ENCODE measurements at regions not wholly inside any gene's neighbourhood (a gene's known extent, or its start where the extent isn't known, plus 50 kb on each side); places are given as distances from the start of the nearest gene placed in this dataset.

- DNase-seq (ENCODE audit: low read depth) = peak; percentile 68
- in situ Hi-C loops (cut with HindIII; ENCODE audit: low pct_unique_long_range_greater_than_20kb, low sequenced_read_pairs) = no loop called here
Measured at GRCh38 chr3:7793786-7794185, 707.8 kb upstream of the LMCD1 start.

DNA sequence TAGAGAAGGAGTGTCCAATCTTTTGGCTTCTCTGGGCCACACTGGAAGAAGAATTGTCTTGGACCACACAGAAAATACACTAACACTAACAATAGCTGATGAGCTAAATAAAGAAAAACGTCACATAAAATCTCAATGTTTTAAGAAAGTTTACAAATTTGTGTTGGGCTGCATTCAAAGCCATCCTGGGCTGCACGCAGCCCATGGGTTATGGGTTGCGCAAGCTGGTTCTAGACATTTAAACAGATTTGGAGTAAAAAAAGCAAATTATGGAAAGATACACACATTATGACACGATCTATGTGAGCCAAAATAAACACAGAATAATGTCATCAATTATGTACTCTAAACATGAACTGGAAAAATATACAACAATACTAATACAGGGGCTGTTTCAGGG lies 703.3 kb upstream of the LMCD1 start:
- in situ Hi-C loops (cut with HindIII; ENCODE audit: low pct_unique_long_range_greater_than_20kb, low sequenced_read_pairs) = no loop called here
- no peak for DNase-seq (ENCODE audit: low read depth)

DNA sequence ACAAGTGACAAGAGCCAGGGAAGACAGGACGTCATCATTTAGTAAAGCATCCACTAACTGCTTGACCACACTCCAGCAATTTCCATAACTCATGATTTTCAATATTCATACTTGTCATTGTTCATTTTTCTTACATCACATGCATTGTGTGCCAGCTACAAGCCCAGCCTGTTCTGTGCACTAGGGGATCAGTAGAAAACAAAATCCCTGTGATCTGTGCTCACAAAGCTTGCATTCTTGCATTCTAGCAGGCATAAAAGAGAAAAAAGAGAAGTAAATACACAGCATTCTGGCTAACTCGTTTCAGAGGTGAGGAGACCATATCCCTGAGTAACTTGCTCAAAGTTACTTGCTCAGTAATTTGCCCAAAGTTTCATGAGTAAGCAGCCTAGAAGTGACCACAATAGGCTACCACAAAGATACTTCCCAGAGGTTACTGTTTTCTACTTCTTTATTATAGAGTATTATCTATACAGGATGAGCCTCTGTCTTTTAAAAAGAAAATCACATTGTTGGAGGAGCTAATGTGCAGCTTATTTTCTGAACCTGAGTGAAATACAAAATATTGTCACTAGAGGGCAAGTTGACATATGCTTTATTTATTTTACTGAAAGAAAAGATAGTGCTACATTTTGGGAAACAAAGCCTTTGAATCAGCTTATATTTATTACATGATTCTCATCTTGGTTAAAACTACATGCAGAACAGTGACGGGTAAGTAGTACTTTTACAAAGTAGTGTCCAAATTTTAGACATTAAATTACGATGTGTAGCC lies 701.4 kb upstream of the LMCD1 start:
- in situ Hi-C loops (cut with HindIII; ENCODE audit: low pct_unique_long_range_greater_than_20kb, low sequenced_read_pairs) = no loop called here
- DNase-seq (ENCODE audit: low read depth) = no peak

DNA sequence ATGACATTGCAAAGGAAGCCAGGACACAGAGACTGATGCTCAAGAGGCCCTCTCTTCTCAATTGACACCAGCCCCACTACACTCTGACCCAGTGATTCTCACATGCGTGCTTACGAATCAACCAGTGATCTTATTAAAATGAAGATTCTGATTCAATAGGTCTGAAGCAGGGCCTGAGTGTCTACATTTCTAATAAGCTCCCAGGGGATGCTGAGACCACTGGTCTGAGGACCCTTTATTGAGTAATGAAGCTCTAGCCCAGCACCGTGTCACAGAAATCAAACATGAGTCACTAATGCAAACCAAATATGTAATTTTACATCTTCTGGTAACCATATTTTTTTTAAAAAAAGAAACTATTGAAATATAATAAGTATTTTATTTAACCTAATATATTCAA lies 689.1 kb upstream of the LMCD1 start:
- in situ Hi-C loops (cut with HindIII; ENCODE audit: low pct_unique_long_range_greater_than_20kb, low sequenced_read_pairs) = no loop called here
- no peak for DNase-seq (ENCODE audit: low read depth)

DNA sequence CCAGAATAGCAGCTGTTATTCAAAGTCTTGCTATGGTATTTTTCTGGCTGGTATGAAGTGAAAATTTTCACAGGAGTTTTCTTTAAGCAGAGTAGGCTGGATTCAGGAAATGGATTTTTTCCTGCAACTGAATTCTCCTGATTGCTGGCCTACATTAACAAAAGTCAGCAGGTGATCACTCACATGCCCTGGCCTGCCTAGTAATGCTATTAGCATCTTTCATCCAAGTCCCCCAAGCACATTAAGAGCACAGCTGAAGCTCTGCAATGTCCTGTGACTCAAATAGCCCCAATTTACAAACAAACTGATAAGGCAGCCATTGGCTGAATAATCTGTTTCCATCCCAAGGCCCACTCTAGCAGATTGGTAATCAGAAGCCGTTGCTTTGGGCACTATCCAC lies 688.3 kb upstream of the LMCD1 start:
- no peak for DNase-seq (ENCODE audit: low read depth)
- in situ Hi-C loops (cut with HindIII; ENCODE audit: low pct_unique_long_range_greater_than_20kb, low sequenced_read_pairs) = no loop called here

DNA sequence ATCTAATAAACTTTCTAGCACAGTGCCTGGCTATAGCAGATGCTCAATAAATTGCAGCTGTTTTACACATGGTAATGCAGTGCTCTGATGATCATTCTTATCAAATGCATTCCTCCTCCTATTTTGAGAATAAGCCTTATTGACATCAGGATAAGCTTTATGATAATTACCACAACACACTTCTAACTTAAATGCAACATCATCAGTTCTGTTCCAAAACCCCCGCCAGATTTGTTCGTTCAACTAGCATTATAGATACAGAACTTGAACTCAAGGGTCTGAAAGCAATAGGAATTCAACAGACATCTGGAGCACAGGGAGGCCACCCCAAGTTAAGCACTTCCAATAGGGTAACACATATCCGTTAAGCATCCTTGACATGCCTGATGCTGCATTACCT lies 684.4 kb upstream of the LMCD1 start:
- in situ Hi-C loops (cut with HindIII; ENCODE audit: low pct_unique_long_range_greater_than_20kb, low sequenced_read_pairs) = no loop called here
- no peak for DNase-seq (ENCODE audit: low read depth)

DNA sequence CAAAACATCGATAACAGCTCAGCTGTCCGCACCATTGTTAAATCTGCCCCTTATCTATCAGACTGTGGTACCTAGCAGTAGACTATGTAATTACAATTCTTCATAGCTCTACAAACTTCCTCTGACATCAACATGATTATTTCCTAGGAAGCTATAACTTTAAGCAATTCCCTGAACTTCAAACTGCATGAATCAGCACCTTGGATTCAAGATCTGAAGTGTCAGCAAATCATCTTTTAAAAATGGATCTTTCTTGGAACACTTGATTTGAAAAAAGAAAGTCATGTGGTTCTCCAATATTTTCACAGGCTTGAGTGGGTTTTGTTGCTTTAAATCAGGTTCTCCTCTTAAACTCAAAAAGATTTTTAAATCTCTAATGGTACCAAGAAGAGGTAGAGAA lies 680.7 kb upstream of the LMCD1 start:
- no peak for DNase-seq (ENCODE audit: low read depth)
- in situ Hi-C loops (cut with HindIII; ENCODE audit: low pct_unique_long_range_greater_than_20kb, low sequenced_read_pairs) = no loop called here

GRCh38 chr3:7821858-7822257 lies 679.8 kb upstream of the LMCD1 start:
- no peak for DNase-seq (ENCODE audit: low read depth)
- in situ Hi-C loops (cut with HindIII; ENCODE audit: low pct_unique_long_range_greater_than_20kb, low sequenced_read_pairs) = no loop called here

DNA sequence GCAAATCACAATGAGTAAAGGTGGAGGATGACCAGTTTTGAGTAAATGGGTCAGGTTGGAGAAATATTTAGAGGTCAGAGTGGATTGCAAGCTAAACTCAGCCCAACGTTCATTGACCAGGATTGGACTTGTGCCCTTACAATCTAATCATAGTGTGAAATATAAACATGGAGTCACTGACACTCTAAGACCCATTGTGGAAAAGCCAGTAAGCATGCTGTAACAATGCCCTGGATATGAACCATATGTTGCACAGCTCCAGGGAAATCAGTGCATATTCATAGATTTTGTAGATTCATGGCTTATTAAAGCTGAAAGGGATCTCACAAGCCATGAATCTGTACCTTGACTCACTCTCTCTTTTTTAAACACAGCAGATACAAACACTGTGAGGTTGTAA lies 660.2 kb upstream of the LMCD1 start:
- DNase-seq (ENCODE audit: low read depth) = no peak
- in situ Hi-C loops (cut with HindIII; ENCODE audit: low pct_unique_long_range_greater_than_20kb, low sequenced_read_pairs) = no loop called here

DNA sequence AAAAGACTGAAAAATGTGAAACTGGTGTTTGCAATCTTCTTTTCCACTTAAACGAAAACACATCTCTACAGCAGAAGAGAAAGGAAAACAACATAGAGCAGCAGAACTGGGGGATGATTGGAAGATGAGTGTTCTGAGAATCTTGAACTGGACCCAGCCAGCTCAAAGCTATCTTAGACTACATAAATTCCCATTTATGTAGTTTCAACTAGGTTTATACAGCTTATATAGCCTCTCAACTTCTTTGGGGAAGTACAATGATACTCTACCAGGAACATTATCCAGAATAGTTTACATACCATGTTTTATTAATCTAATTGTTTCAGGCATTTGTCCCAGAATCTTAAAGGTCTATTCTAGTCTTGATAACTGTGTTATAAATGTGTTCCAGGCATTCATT lies 658.2 kb upstream of the LMCD1 start:
- no peak for DNase-seq (ENCODE audit: low read depth)
- in situ Hi-C loops (cut with HindIII; ENCODE audit: low pct_unique_long_range_greater_than_20kb, low sequenced_read_pairs) = no loop called here

GRCh38 chr3:7847021-7847420 lies 654.6 kb upstream of the LMCD1 start:
- DNase-seq (ENCODE audit: low read depth) = no peak
- in situ Hi-C loops (cut with HindIII; ENCODE audit: low pct_unique_long_range_greater_than_20kb, low sequenced_read_pairs) = no loop called here

DNA sequence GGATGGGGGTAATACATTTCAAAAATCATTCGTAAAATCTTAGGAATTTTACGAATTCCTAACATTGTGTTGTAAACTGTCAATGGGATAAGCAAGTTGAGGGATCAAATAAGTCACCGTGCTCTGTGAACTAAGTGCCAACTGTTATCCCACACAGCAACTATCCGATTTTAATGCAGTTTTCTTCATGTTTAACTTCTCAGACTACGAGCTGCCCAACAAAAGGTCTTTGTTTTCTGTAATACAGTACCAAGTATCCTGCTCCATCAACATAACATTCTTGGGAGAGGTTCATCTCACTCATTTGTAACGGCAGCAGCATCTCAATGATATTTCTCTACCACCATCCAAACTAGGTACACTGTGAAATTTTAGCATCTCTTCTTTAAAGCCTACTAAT lies 654.1 kb upstream of the LMCD1 start:
- DNase-seq (ENCODE audit: low read depth) = no peak
- in situ Hi-C loops (cut with HindIII; ENCODE audit: low pct_unique_long_range_greater_than_20kb, low sequenced_read_pairs) = no loop called here

DNA sequence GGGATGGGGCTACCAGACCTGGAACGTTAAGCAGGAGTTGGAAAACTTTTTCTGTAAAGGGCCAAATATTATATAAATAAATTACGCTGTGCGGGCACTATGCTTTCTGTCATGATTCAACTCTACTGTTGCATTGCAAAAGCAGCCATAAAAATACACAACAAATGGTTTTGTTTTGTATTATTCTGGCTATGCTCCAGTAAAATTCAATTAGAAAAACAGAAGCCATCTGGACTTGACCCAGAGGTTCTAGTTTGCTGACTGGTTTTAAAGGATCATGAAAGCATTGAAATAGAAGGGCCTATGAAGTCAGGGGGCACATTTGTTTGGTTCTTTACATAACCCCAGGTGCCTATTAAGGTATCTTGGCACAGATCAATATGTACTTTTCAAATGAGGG lies 647.4 kb upstream of the LMCD1 start:
- in situ Hi-C loops (cut with HindIII; ENCODE audit: low pct_unique_long_range_greater_than_20kb, low sequenced_read_pairs) = no loop called here
- DNase-seq (ENCODE audit: low read depth) = no peak

DNA sequence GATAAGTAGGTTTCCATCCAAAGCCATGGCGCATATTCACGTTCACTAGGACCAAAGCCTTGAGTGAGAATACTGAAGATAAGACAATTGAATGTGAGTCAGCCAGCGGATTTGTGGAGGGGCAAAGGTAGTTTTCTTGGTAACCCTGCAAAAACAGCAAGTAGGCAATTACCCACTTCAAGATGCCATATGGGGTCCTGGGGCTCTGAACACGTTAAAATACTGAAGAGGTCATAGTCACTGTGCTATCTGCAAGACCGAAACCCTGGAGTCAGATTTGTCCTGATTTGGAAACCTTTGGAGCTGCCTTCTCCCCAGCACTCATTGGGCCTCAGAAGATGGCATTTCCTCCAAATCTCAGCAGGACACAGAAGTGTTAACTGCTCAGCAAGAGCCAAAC lies 646.9 kb upstream of the LMCD1 start:
- no peak for DNase-seq (ENCODE audit: low read depth)
- in situ Hi-C loops (cut with HindIII; ENCODE audit: low pct_unique_long_range_greater_than_20kb, low sequenced_read_pairs) = no loop called here

- no peak for DNase-seq (ENCODE audit: low read depth)
- in situ Hi-C loops (cut with HindIII; ENCODE audit: low pct_unique_long_range_greater_than_20kb, low sequenced_read_pairs) = no loop called here
Measured at GRCh38 chr3:7865611-7866010, 636.0 kb upstream of the LMCD1 start.

DNA sequence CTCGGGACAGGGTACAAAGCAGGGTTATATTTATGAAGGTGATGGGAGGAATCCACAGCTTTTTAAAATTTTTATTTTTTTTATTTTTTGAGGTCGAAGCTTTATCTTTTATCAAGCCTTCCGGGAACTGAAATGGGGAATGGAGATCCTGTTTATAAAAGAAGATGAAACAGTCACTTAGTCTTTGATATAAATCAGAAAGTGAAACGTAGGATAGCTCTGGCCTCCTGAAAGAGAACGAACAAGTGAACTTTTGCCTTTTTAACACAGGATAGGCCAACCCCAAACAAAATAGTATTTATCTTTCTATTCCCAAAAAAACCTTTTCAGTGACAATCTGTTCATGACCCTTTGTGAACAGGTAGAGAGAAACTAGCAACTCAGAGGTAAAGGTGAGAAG lies 634.0 kb upstream of the LMCD1 start:
- no peak for DNase-seq (ENCODE audit: low read depth)
- in situ Hi-C loops (cut with HindIII; ENCODE audit: low pct_unique_long_range_greater_than_20kb, low sequenced_read_pairs) = no loop called here

DNA sequence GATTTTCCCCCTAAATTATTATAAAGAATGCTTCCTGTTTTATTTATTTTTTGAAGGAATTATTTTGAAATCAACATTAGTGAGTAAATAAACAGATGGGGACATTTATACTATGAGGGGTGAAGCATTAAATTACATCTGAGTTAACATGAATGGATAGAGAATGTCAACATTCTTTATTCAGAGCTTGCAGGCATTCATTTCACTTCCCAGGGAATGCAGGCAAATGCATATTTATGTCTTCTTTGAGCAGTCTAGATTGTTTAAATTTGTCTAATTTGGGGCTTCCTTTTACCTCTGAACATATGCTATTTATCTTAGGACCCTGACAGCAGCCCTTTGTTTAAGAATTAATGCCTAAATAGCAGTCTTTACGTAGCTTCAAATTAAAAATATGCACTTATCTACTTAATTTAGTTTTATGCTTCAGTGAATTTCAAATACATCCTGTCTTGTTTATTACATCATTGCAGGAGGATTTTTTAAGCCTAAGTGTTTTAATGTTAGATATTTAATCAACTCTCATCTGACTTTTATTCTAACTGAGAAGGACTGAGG lies 630.5 kb upstream of the LMCD1 start:
- in situ Hi-C loops (cut with HindIII; ENCODE audit: low pct_unique_long_range_greater_than_20kb, low sequenced_read_pairs) = no loop called here
- DNase-seq (ENCODE audit: low read depth) = no peak

DNA sequence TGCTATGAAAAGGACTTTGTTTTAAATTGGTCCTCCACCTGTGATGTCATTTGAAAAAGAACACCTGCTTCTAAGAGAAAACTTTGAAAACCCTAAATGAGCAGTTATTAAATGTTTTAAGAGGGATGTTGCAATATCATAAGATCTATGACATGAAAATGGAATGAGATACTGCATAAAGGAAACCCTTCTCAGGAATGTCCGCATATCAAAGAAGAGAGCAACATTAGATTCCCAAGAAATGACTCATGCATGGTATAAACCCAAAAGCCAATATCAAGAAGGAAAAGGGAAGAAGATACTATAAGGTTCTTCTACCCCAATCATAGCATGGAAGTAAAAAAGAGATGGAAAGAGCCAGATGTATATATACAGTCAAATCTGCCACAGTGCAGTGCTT lies 627.5 kb upstream of the LMCD1 start:
- in situ Hi-C loops (cut with HindIII; ENCODE audit: low pct_unique_long_range_greater_than_20kb, low sequenced_read_pairs) = no loop called here

DNA sequence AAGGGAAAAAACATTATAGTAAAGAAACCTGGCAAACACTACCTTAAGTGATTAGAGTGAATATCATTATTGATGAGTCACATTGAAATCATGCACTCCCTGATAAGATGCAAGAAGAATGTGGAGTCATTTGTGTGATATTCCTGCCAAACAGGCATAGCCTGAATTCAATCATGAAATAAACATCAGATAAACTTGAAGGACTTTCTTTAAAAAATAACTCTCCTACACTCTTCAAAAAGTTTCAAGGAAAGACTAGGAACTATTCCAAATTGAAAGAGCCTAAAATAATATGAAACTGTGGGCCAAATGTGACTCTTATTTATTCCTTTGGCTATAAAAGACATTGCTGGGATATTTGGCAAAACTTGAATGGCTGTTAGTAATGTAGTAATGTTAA lies 625.7 kb upstream of the LMCD1 start:
- peak; percentile 33 for DNase-seq (ENCODE audit: low read depth)

More for the DNA sequence above, 627.5 kb upstream of the LMCD1 start:
- DNase-seq (ENCODE audit: low read depth) = no peak

GRCh38 chr3:7876741-7877297 lies 624.8 kb upstream of the LMCD1 start:
- DNase-seq (ENCODE audit: low read depth) = peak; percentile 64
- in situ Hi-C loops (cut with HindIII; ENCODE audit: low pct_unique_long_range_greater_than_20kb, low sequenced_read_pairs) = no loop called here

More for the DNA sequence above, 625.7 kb upstream of the LMCD1 start:
- in situ Hi-C loops (cut with HindIII; ENCODE audit: low pct_unique_long_range_greater_than_20kb, low sequenced_read_pairs) = no loop called here

All from Caki2 (cell line).